HepG2 (cell line): ENCODE measurements at regions not wholly inside any gene's neighbourhood (a gene's known extent, or its start where the extent isn't known, plus 50 kb on each side); places are given as distances from the start of the nearest gene placed in this dataset.

ENCODE experiments used
- ATAC-seq: fragments of 200-7000 bp; cut with Tn5 transposase; 3 replicates; pipeline ENCODE4 v1.9.1; 2020; ENCODE audit warnings: mild to moderate bottlenecking, moderate library complexity
- BruUV-seq: library from RNA; stranded (reverse); fragments of 400-500 nt; replicated peaks from 2 replicates; lab custom pipeline; 2021; lab: Mats Ljungman, UMichigan
- CTCF ChIA-PET: fragments of 300-600 bp; formaldehyde crosslinking; extraction: SDS; loops from one replicate; lab custom pipeline; 2021; ENCODE audit warnings: low total read pairs, inconsistent platforms, low intra/inter-chr PET ratio; lab: Yijun Ruan, JAX
- POLR2A ChIA-PET: fragments of 350-600 bp; sonication (Branson Sonifier 250); formaldehyde crosslinking; loops from one replicate; lab custom pipeline; 2020; ENCODE audit warnings: antibody characterized with exemption, inconsistent platforms; lab: Yijun Ruan, JAX
- DNase-seq: peaks from one replicate; pipeline ENCODE4 v3.0.0-alpha.2; 2015; ENCODE audit warnings: low spot score
- FAIRE-seq: peaks from 3 replicates; lab custom pipeline; 2011; peaks lifted over from hg19 to GRCh38; lab: Jason Lieb, UNC
- H2AFZ ChIP-seq: one replicate; pipeline ENCODE4 v1.6.1; 2011; ENCODE audit warnings: low read length, inconsistent platforms
- H3K27ac ChIP-seq: fragments of 300-600 bp; 3 replicates; pipeline ENCODE4 v1.8.0; 2011; ENCODE audit warnings: mixed run types, mild to moderate bottlenecking, mixed read lengths, low read length, inconsistent platforms; ENCODE audit not compliant: insufficient read depth; ENCODE audit errors: extremely low read length
- H3K27me3 ChIP-seq, 2 experiments: fragments of 200-600 bp in 1 of 2; 2 replicates in 1 of 2; 3 replicates in 1 of 2; pipeline versions ENCODE4 v1.6.0 to v1.8.0; 2011; ENCODE audit warnings: low read length in 2 of 2, mild to moderate bottlenecking in 2 of 2, moderate library complexity in 2 of 2, inconsistent platforms in 1 of 2; ENCODE audit not compliant: insufficient read depth in 2 of 2, control insufficient read depth in 1 of 2
- H3K36me3 ChIP-seq, 2 experiments: fragments of 200-600 bp in 1 of 2; replicated peaks in 1 of 2; 2 replicates in 1 of 2; 3 replicates in 1 of 2; pipeline versions ENCODE4 v1.5.1 to v1.8.0; 2011; ENCODE audit warnings: low read length in 2 of 2, inconsistent platforms in 1 of 2; ENCODE audit not compliant: insufficient read depth in 2 of 2, control insufficient read depth in 1 of 2
- H3K4me1 ChIP-seq: 2 replicates; pipeline ENCODE4 v1.5.1; 2012; ENCODE audit warnings: low read length, inconsistent platforms; ENCODE audit not compliant: insufficient read depth
- H3K4me2 ChIP-seq: 2 replicates; pipeline ENCODE4 v1.6.0; 2011; ENCODE audit warnings: low read depth, low read length, inconsistent platforms
- H3K4me3 ChIP-seq, 3 experiments: fragments of 200-600 bp in 1 of 3; sonication (generic), shearing (Covaris generic) in 1 of 3; replicated peaks in 1 of 3; 2 replicates each; pipeline ENCODE4 v1.5.1; 2011 to 2016; ENCODE audit warnings: low read length in 3 of 3, inconsistent platforms in 2 of 3, low read depth in 2 of 3, mild to moderate bottlenecking in 2 of 3, control low read depth in 1 of 3, mixed read lengths in 1 of 3; ENCODE audit not compliant: insufficient read depth in 1 of 3
- H3K79me2 ChIP-seq: one replicate; pipeline ENCODE4 v1.6.1; 2011; ENCODE audit warnings: low read length, inconsistent platforms; ENCODE audit not compliant: insufficient read depth
- H3K9ac ChIP-seq: 2 replicates; pipeline ENCODE4 v1.6.0; 2011; ENCODE audit warnings: mild to moderate bottlenecking, low read depth, low read length, inconsistent platforms; ENCODE audit not compliant: insufficient read depth
- H3K9me3 ChIP-seq: 2 replicates; pipeline ENCODE4 v1.5.1; 2012; ENCODE audit warnings: mild to moderate bottlenecking, low read length
- H4K20me1 ChIP-seq: 2 replicates; pipeline ENCODE4 v1.6.0; 2011; ENCODE audit warnings: inconsistent platforms, mild to moderate bottlenecking, low read length, moderate library complexity; ENCODE audit not compliant: insufficient read depth
- BATF2 ChIP-seq: sonication (generic); formaldehyde crosslinking; IDR thresholded peaks from 2 replicates; pipeline ENCODE4 v1.8.0; 2022; ENCODE audit warnings: mild to moderate bottlenecking, missing genetic modification reagents, moderate library complexity
- BRCA1 ChIP-seq: sonication (generic); formaldehyde crosslinking; IDR thresholded peaks from 2 replicates; pipeline ENCODE4 v1.4.0; 2020; ENCODE audit warnings: missing genetic modification reagents
- CCAR2 ChIP-seq: fragments of 200-400 bp; formaldehyde crosslinking; optimal IDR thresholded peaks from 2 replicates; pipeline ENCODE3; 2018; ENCODE audit warnings: low read depth, mild to moderate bottlenecking, low read length, moderate library complexity
- DBP ChIP-seq: sonication (generic); formaldehyde crosslinking; IDR thresholded peaks from 2 replicates; pipeline ENCODE4 v1.4.0; 2020; ENCODE audit warnings: missing genetic modification reagents; ENCODE audit errors: not compliant biosample characterization
- MYPOP ChIP-seq: sonication (generic); formaldehyde crosslinking; IDR thresholded peaks from 2 replicates; pipeline ENCODE4 v1.8.1; 2023; ENCODE audit warnings: mild to moderate bottlenecking, moderate library complexity, missing genetic modification reagents
- NFRKB ChIP-seq: fragments of 450-650 bp; IDR thresholded peaks from 2 replicates; pipeline ENCODE4 v1.6.1; 2017
- SRSF4 ChIP-seq: fragments of 200-400 bp; formaldehyde crosslinking; IDR thresholded peaks from one replicate; pipeline ENCODE4 v1.6.1; 2018; ENCODE audit warnings: mild to moderate bottlenecking, low read depth, low read length, moderate library complexity; ENCODE audit not compliant: poor library complexity, severe bottlenecking
- TEAD2 ChIP-seq: sonication (generic); formaldehyde crosslinking; IDR thresholded peaks from 2 replicates; pipeline ENCODE4 v1.9.0; 2021; ENCODE audit warnings: missing genetic modification reagents
- ZKSCAN5 ChIP-seq: sonication (generic); formaldehyde crosslinking; IDR thresholded peaks from 2 replicates; pipeline ENCODE4 v1.5.1; 2020; ENCODE audit warnings: mild to moderate bottlenecking, missing genetic modification reagents
- ZNF280B ChIP-seq: sonication (generic); formaldehyde crosslinking; IDR thresholded peaks from 2 replicates; pipeline ENCODE4 v1.5.0; 2020; ENCODE audit warnings: missing genetic modification reagents, mild to moderate bottlenecking, borderline replicate concordance
- WGBS: methylation state at CpG from one replicate; pipeline ENCODE4 v1.1.6; 2017; ENCODE audit warnings: low lambda C conversion rate; 5-methylcytosine and 5-hydroxymethylcytosine counted together
- in situ Hi-C: cut with HindIII; loops from 2 replicates; pipeline ENCODE4 v1.10.0; 2017; ENCODE audit warnings: low pct_unique_long_range_greater_than_20kb; ENCODE audit not compliant: extremely low pct_ligation_motif_present
- intact Hi-C: fragments of 100-400 bp; cut with micrococcal nuclease; formaldehyde crosslinking; loops from one replicate; pipeline ENCODE4 v1.10.0; 2022; ENCODE audit not compliant: unreplicated experiment

GRCh38 chr13:81184556-81185265 lies 843.8 kb upstream of the SPRY2 start (continued):
- TF ChIP-seq SRSF4 = no peak
- TF ChIP-seq TEAD2 (CRISPR knock-in tag) = no peak
- no peak for TF ChIP-seq CCAR2
- no peak for TF ChIP-seq BATF2 (CRISPR knock-in tag)
- TF ChIP-seq ZNF280B (CRISPR knock-in tag) = no peak

GRCh38 chr13:81172603-81173002 lies 831.7 kb upstream of the SPRY2 start:
- Histone ChIP-seq H3K79me2 (no peaks in the 10 kb centered on the region), H3K4me2 (no peak overlapping the region), H4K20me1 (no peaks in the 10 kb centered on the region), H3K27me3 (no peaks in the 10 kb centered on the region), H2AFZ (no peak overlapping the region), H3K9ac (no peak overlapping the region), H3K27ac (no peak overlapping the region), H3K9me3 (no peaks in the 10 kb centered on the region), H3K4me1 (no peaks in the 10 kb centered on the region), H3K4me3 (no peak overlapping the region), H3K36me3 (no peaks in the 10 kb centered on the region)
- BruUV-seq = no TSS peak
- in situ Hi-C loops = no loop called here
- intact Hi-C loops = loop anchor here (10.0 kb wide), 1 partner anchor 322 kb away; no protein-coding TSS in a partner anchor
- CTCF ChIA-PET = no interaction called here
- POLR2A ChIA-PET = no interaction called here
- TF ChIP-seq NFRKB = no peak
- TF ChIP-seq ZKSCAN5 (CRISPR knock-in tag) = no peak
- TF ChIP-seq BRCA1 = no peak
- TF ChIP-seq DBP (CRISPR knock-in tag) = no peak
- TF ChIP-seq MYPOP (CRISPR knock-in tag) = no peak
- DNase-seq = no peak
- WGBS = 0% methylated on average over 3 of the region's 3 CpGs
- ATAC-seq = no peak
- no peak for FAIRE-seq
